Left renal pelvis (tissue), 4 donors: ENCODE measurements at regions not wholly inside any gene's neighbourhood (a gene's known extent, or its start where the extent isn't known, plus 50 kb on each side); places are given as distances from the start of the nearest gene placed in this dataset.

Experiments
- DNase-seq, 4 donors: peaks; one replicate each; pipeline ENCODE4 v3.0.0-alpha.2; 2013; ENCODE audit warnings: low read depth in 4 of 4, low spot score in 3 of 4

- no peak for DNase-seq
Observed at GRCh38 chr5:129399069-129399468, 61.0 kb upstream of the ADAMTS19 start.

- DNase-seq = no peak
Observed at GRCh38 chr5:129400395-129400983, 59.6 kb upstream of the ADAMTS19 start.

DNA sequence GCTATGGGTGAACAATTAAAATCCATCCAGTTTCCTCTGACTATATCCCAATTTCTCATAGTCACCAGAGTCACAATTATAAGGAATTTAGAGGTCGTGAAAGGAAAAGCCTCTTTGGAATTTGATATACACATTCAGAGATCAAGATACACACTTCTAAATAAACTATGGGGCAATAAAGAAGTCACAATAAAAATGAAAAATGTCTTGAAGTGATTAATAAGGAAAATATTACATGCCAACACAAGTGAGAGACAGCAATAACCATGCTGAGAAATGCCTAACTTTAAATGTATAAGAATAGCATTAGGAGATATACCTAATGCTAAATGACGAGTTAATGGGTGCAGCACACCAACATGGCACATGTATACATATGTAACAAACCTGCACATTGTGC, 54.9 kb upstream of the ADAMTS19 start:
- no peak for DNase-seq

DNA sequence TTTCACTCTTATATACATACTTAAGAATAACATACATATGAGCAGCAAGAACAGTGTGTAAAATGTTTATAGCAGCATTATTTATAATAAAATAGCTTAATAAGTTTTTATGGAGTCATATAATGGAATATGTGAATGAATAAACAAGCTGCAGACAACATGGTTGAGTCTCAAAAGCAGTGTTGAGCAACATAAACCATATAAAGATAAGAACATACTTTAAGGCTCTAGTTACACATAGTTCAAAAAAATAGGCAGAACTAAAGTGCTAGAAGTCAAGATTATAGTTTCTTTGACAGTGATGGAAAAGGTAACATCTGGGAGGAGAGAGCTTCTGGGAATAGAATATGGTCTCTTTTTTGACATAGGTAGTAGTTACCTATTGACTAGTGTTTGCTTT, 53.7 kb upstream of the ADAMTS19 start:
- no peak for DNase-seq
